Skeletal muscle satellite cell (primary cell): ENCODE measurements at regions not wholly inside any gene's neighbourhood (a gene's known extent, or its start where the extent isn't known, plus 50 kb on each side); places are given as distances from the start of the nearest gene placed in this dataset.
"Not testable (repeated sequence)": the region's sequence is repeated elsewhere in the genome, so short reads cannot be mapped to it uniquely, and the experiment has no call there.

Source experiments
- H3K27me3 ChIP-seq: 2 replicates; pipeline ENCODE4 v1.7.0; 2013; ENCODE audit warnings: low read length; ENCODE audit not compliant: control insufficient read depth, insufficient read depth
- H3K36me3 ChIP-seq: 2 replicates; pipeline ENCODE4 v1.7.0; 2013; ENCODE audit warnings: mild to moderate bottlenecking, control low read depth, low read length; ENCODE audit not compliant: insufficient read depth
- H3K4me1 ChIP-seq: 2 replicates; pipeline ENCODE4 v1.7.0; 2013; ENCODE audit warnings: low read length; ENCODE audit not compliant: control insufficient read depth, insufficient read depth
- H3K4me2 ChIP-seq: 2 replicates; pipeline ENCODE4 v1.7.0; 2013; ENCODE audit warnings: mild to moderate bottlenecking, low read length
- H3K4me3 ChIP-seq: 2 replicates; pipeline ENCODE4 v1.7.0; 2013; ENCODE audit warnings: low read length
- H3K9ac ChIP-seq: 2 replicates; pipeline ENCODE4 v1.7.0; 2013; ENCODE audit warnings: mild to moderate bottlenecking, low read depth, low read length, moderate library complexity
- H3K9me3 ChIP-seq: replicated peaks from 2 replicates; pipeline ENCODE4 v1.7.0; 2013; ENCODE audit warnings: mild to moderate bottlenecking, control low read depth, low read length

DNA sequence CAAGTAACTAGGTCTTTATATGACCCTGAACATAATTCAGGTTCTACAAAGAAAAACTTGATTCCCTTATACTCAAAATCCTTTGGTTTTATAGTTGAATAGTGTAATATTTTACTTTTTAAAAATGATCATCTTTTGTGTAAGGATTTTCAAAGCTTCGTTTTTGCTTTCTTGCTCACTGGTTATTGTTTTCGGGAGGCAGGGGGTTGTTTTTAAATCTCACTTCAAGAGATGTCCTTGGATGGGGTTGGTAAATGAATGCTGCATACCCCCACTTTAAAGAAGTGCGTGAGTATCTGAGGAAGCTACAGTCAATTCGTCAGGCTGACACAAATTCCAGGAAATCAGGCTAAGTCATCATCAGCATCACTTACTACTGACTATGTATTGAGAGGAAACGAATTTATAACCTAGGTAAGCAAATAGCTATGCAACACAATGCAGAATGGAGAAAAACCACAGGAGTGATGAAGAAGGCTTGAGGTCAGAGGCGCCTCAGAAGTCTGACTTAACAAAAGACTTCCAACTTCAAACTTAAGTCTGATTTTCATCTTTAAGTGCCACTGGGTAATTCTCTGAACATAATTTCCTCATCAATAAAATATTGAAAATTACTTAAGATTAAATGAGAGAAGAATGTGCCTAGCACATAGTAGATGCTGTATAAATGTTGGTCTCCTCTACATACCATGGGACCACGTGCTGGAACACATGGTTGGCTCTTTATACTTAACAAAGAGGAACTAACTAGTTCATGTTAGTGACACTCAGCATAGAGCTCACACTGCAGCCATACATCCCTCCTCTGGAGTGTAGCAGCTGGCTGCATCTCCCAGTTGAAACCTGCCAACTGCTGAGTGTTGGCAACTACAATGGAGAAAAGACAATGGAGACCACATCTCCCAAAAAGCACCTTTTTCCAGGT is 106.0 kb upstream of the KIF2A start:
- Histone ChIP-seq H3K4me2 (no peak overlapping the region), H3K27me3 (peaks cover 41% of the 10 kb centered on the region), H3K4me1 (no peaks in the 10 kb centered on the region), H3K36me3 (no peaks in the 10 kb centered on the region), H3K9ac (no peak overlapping the region), H3K9me3 (no peaks in the 10 kb centered on the region), H3K4me3 (no peak overlapping the region)

DNA sequence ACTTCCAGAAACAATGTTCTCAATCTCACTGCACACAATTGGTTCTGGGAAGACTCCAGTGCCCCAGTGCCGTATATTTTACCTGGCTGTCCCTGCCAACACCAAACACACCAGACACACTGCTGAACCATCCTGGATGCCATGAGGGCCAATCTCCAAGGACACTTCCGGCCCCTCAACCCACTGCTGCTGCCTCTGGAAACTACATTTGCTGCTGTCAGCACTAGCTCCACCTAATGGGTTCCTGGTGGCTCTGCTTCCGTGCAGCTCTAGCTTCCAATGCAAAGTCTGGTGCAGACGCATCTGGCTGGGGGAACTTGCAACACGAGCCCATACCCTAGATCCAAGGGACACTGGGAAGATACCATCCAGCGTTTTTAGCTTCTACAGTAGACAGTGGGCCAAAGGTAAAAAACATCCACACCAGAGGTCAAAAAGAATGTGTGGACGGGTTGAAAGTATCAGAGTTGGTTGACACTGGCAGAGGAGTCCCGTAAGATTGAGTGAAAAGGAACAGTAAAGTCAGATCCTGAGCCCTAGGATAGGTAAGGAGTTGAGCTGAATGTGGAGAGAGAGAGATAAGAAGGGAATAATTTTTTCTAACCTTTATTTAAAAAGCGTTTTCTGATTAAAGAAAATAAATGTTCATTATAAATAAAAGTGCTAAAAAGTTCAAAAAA is 99.7 kb upstream of the KIF2A start:
- Histone ChIP-seq H3K4me1 (no peaks in the 10 kb centered on the region), H3K36me3 (no peaks in the 10 kb centered on the region), H3K9me3 (no peaks in the 10 kb centered on the region), H3K4me3 (no peak overlapping the region), H3K4me2 (no peak overlapping the region), H3K27me3 (peaks cover 44% of the 10 kb centered on the region), H3K9ac (no peak overlapping the region)

GRCh38 chr5:62208218-62208852 is 97.7 kb upstream of the KIF2A start:
- Histone ChIP-seq H3K4me2 (no peak overlapping the region), H3K4me1 (no peaks in the 10 kb centered on the region), H3K4me3 (no peak overlapping the region), H3K36me3 (no peaks in the 10 kb centered on the region), H3K27me3 (peaks cover 54% of the 10 kb centered on the region), H3K9me3 (no peaks in the 10 kb centered on the region), H3K9ac (no peak overlapping the region)

DNA sequence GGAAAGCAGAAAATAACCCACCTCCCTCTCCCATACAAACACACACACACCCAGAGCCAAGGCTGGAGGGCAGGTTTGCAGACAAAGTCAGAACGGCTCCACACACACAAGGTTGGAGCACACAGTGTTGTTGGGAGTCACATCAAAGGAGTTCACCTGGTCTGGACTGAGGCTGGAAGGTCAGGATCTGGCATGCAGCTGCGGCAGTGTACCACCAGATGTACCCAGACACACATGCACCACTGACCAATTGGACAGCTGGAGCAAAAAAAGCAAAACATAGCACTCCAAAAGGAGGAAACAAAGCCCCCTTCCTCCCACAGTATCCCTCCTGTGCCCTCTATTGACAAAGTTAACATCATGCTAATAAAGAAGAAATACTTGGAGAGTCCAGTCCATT is 94.6 kb upstream of the KIF2A start:
- no peak overlapping the region for H3K4me2 ChIP-seq
- H3K9ac ChIP-seq = no peak overlapping the region
- H3K4me3 ChIP-seq = no peak overlapping the region

GRCh38 chr5:62212648-62213047 is 93.4 kb upstream of the KIF2A start:
- H3K4me2 ChIP-seq = no peak overlapping the region
- H3K36me3 ChIP-seq = no peaks in the 10 kb centered on the region
- no peaks in the 10 kb centered on the region for H3K4me1 ChIP-seq
- peaks cover 4% of the 10 kb centered on the region for H3K9me3 ChIP-seq
- H3K9ac ChIP-seq = no peak overlapping the region
- H3K27me3 ChIP-seq = peaks cover 23% of the 10 kb centered on the region
- no peak overlapping the region for H3K4me3 ChIP-seq

More for the DNA sequence above, 94.6 kb upstream of the KIF2A start:
- Histone ChIP-seq H3K36me3 (no peaks in the 10 kb centered on the region), H3K4me1 (no peaks in the 10 kb centered on the region), H3K27me3 (peaks cover 28% of the 10 kb centered on the region), H3K9me3 (peaks cover 4% of the 10 kb centered on the region)

GRCh38 chr5:62214701-62215100 is 91.3 kb upstream of the KIF2A start:
- Histone ChIP-seq H3K36me3 (no peaks in the 10 kb centered on the region), H3K4me3 (no peak overlapping the region), H3K4me2 (no peak overlapping the region), H3K9me3 (peaks cover 4% of the 10 kb centered on the region), H3K4me1 (no peaks in the 10 kb centered on the region), H3K9ac (no peak overlapping the region), H3K27me3 (peaks cover 12% of the 10 kb centered on the region)

DNA sequence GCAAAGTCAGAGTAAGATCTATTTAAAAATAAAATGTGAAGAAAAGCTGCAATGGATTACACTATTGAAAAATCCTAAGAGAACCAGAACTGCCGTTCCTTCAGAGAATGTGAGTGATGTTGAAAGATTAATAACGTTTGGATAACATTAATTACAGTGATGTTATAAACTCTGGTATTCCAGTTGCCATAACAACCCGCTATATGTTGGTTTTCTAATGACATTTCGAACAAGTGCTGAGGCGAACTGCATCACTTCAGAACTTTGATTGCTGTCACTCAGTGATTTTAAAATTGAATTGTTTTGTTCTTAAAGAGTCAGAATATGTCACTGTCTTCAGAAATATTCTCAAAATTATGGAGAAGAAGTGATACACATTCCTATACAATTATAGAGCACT is 89.4 kb upstream of the KIF2A start:
- not testable (repeated sequence) for H3K4me1 ChIP-seq, H3K4me2 ChIP-seq, H3K4me3 ChIP-seq, H3K27me3 ChIP-seq, H3K9ac ChIP-seq, H3K36me3 ChIP-seq, H3K9me3 ChIP-seq

- not testable (repeated sequence) for H3K36me3 ChIP-seq, H3K27me3 ChIP-seq, H3K4me3 ChIP-seq, H3K4me2 ChIP-seq, H3K9ac ChIP-seq, H3K4me1 ChIP-seq, H3K9me3 ChIP-seq
Observed at GRCh38 chr5:62217095-62217494, 88.9 kb upstream of the KIF2A start.

- not testable (repeated sequence) for H3K4me2 ChIP-seq, H3K4me3 ChIP-seq, H3K36me3 ChIP-seq, H3K27me3 ChIP-seq, H3K9ac ChIP-seq, H3K9me3 ChIP-seq, H3K4me1 ChIP-seq
Observed at GRCh38 chr5:62218860-62219259, 87.1 kb upstream of the KIF2A start.

DNA sequence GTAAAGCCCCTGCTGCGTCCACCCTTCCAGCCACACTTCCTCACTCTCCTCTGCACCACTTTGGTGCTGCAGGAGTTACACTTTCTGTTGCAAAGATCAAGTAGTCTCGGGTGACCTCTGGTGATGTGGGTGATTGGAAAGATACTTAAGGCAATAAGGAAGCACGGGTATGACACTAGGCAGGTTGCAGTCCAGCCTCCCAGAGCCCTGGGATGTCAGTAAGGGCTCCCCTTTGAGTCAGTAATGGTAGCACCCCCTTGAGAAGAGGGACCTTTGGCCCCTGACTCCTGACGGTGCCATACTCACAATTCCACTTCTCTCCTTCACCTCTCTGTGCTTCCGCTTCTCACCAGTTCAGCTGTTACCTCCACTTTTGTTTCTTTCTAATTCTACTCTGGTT is 84.1 kb upstream of the KIF2A start:
- not testable (repeated sequence) for H3K4me2 ChIP-seq, H3K36me3 ChIP-seq, H3K4me1 ChIP-seq, H3K9ac ChIP-seq, H3K9me3 ChIP-seq, H3K27me3 ChIP-seq, H3K4me3 ChIP-seq

GRCh38 chr5:62222305-62222704 is 83.7 kb upstream of the KIF2A start:
- H3K9ac ChIP-seq, H3K4me1 ChIP-seq, H3K4me2 ChIP-seq, H3K27me3 ChIP-seq, H3K36me3 ChIP-seq, H3K4me3 ChIP-seq, H3K9me3 ChIP-seq: not testable (repeated sequence)
